Osteoblast (primary cell): ENCODE measurements at regions not wholly inside any gene's neighbourhood (a gene's known extent, or its start where the extent isn't known, plus 50 kb on each side); places are given as distances from the start of the nearest gene placed in this dataset.

Experiments used
- DNase-seq: peaks from one replicate; pipeline ENCODE4 v3.0.0; 2011; ENCODE audit warnings: low spot score, mixed read lengths; ENCODE audit not compliant: insufficient read length; ENCODE audit errors: missing footprints
- H2AFZ ChIP-seq: 2 replicates; pipeline ENCODE4 v1.6.0; 2011; ENCODE audit warnings: mild to moderate bottlenecking, low read length
- H3K27ac ChIP-seq: 2 replicates; pipeline ENCODE4 v1.5.1; 2011; ENCODE audit warnings: mild to moderate bottlenecking, low read depth, low read length, moderate library complexity
- H3K27me3 ChIP-seq: 2 replicates; pipeline ENCODE4 v1.6.0; 2012; ENCODE audit warnings: mild to moderate bottlenecking, control low read depth, inconsistent platforms, low read length, moderate library complexity; ENCODE audit not compliant: insufficient read depth
- H3K36me3 ChIP-seq: 2 replicates; pipeline ENCODE4 v1.5.1; 2011; ENCODE audit warnings: mild to moderate bottlenecking, low read length, control low read depth, moderate library complexity; ENCODE audit not compliant: insufficient read depth
- H3K4me1 ChIP-seq: 2 replicates; pipeline ENCODE4 v1.5.1; 2011; ENCODE audit warnings: mild to moderate bottlenecking, low read length, control low read depth, moderate library complexity; ENCODE audit not compliant: insufficient read depth
- H3K4me2 ChIP-seq: 2 replicates; pipeline ENCODE4 v1.6.0; 2011; ENCODE audit warnings: mild to moderate bottlenecking, low read length; ENCODE audit not compliant: insufficient read depth
- H3K4me3 ChIP-seq: fragments of 200-600 bp; sonication (generic); 3 replicates; pipeline ENCODE4 v1.5.1; 2012; ENCODE audit warnings: mild to moderate bottlenecking, low read length, inconsistent platforms; ENCODE audit not compliant: insufficient read depth
- H3K79me2 ChIP-seq: 2 replicates; pipeline ENCODE4 v1.6.0; 2012; ENCODE audit warnings: mild to moderate bottlenecking, low read length, control low read depth, inconsistent platforms; ENCODE audit not compliant: insufficient read depth
- H3K9me3 ChIP-seq: 2 replicates; pipeline ENCODE4 v1.5.1; 2011; ENCODE audit warnings: low read depth, low read length, control low read depth
- H4K20me1 ChIP-seq: 2 replicates; pipeline ENCODE4 v1.6.0; 2012; ENCODE audit warnings: mild to moderate bottlenecking, low read length, control low read depth; ENCODE audit not compliant: insufficient read depth
- CTCF ChIP-seq: IDR thresholded peaks from 2 replicates; pipeline ENCODE4 v1.5.1; 2011; ENCODE audit warnings: mild to moderate bottlenecking, low read depth, low read length, moderate library complexity; ENCODE audit errors: extremely low read depth

GRCh38 chr12:25810683-25811082, 147.8 kb upstream of the RASSF8 start:
- Histone ChIP-seq H3K27me3 (no peaks in the 10 kb centered on the region), H3K9me3 (no peaks in the 10 kb centered on the region), H3K79me2 (no peaks in the 10 kb centered on the region), H3K27ac (no peak overlapping the region), H3K4me1 (peaks cover 9% of the 10 kb centered on the region), H3K4me3 (no peak overlapping the region), H3K36me3 (no peaks in the 10 kb centered on the region), H2AFZ (no peak overlapping the region), H4K20me1 (no peaks in the 10 kb centered on the region), H3K4me2 (no peak overlapping the region)
- TF ChIP-seq CTCF = no peak
- no peak for DNase-seq

DNA sequence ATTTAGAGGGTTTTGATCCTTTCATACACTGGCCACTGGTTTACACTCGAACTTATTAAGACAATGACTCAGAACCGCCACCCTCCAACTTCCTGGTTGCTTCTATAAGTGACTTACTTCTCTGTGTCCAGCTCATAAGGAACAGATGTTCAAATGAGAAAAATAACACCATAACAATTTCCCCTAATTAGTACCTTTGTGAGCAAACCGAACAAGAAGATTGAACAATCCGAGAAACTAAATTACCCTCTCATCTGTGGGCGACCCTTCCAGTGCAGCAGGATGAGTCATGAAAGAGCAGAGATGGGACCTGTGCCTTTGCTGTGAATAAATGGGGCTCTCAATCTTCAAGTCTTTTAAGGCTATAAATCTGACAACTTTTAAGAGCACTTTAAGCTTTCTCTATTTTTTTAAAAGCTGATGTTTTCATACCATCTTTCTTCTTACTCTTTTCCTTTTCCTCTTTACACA, 146.8 kb upstream of the RASSF8 start:
- Histone ChIP-seq H3K9me3 (no peaks in the 10 kb centered on the region), H3K36me3 (no peaks in the 10 kb centered on the region), H3K4me3 (peak overlapping the region; percentile 54), H3K4me1 (peaks cover 9% of the 10 kb centered on the region), H3K27ac (no peak overlapping the region), H3K79me2 (no peaks in the 10 kb centered on the region), H4K20me1 (no peaks in the 10 kb centered on the region), H3K4me2 (peak overlapping the region; percentile 73), H3K27me3 (no peaks in the 10 kb centered on the region), H2AFZ (peak overlapping the region; percentile 74)
- no peak for DNase-seq
- no peak for TF ChIP-seq CTCF

GRCh38 chr12:25812295-25812694, 146.2 kb upstream of the RASSF8 start:
- no peak for TF ChIP-seq CTCF
- Histone ChIP-seq H3K27me3 (no peaks in the 10 kb centered on the region), H3K4me1 (peaks cover 9% of the 10 kb centered on the region), H3K79me2 (no peaks in the 10 kb centered on the region), H2AFZ (no peak overlapping the region), H3K27ac (no peak overlapping the region), H3K4me3 (no peak overlapping the region), H3K4me2 (no peak overlapping the region), H4K20me1 (no peaks in the 10 kb centered on the region), H3K36me3 (no peaks in the 10 kb centered on the region), H3K9me3 (peaks cover 3% of the 10 kb centered on the region)
- no peak for DNase-seq

DNA sequence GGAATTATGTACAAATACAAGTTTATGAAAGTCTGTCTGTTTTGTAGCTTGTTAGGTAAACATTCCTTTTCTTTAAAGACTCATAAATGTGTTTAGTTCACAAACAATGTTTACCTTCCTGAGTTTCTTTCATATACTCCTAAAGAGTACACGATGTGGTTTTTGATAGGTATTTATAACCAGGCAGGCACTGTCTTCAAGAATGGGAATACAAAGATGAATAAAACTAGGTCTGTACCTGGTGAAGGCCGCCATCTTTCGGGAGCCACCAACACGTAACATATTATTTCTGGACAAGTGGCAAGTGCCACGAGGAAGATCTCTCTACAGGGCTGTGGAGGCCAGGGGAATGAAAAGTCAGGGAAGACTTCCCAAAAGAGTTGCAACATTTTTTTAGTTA, 144.6 kb upstream of the RASSF8 start:
- Histone ChIP-seq H3K4me3 (no peak overlapping the region), H3K79me2 (no peaks in the 10 kb centered on the region), H2AFZ (no peak overlapping the region), H4K20me1 (no peaks in the 10 kb centered on the region), H3K4me2 (no peak overlapping the region), H3K27ac (no peak overlapping the region), H3K4me1 (peaks cover 9% of the 10 kb centered on the region), H3K9me3 (peaks cover 4% of the 10 kb centered on the region), H3K27me3 (peaks cover 4% of the 10 kb centered on the region), H3K36me3 (no peaks in the 10 kb centered on the region)
- no peak for TF ChIP-seq CTCF
- DNase-seq = no peak
